Gastroesophageal sphincter (tissue), 4 donors: ENCODE measurements at regions not wholly inside any gene's neighbourhood (a gene's known extent, or its start where the extent isn't known, plus 50 kb on each side); places are given as distances from the start of the nearest gene placed in this dataset.

Experiments
- ATAC-seq: fragments of 150-250 bp; one replicate; pipeline ENCODE4 v1.9.1; 2016; ENCODE audit warnings: mild to moderate bottlenecking, moderate library complexity
- H3K27ac ChIP-seq, 4 donors: fragments of 200-600 bp; sonication (generic) in 3 of 4; 1 replicate in 3 of 4; 2 replicates in 1 of 4; pipeline ENCODE4 v1.5.1; 2016 to 2019
- H3K27me3 ChIP-seq: fragments of 200-600 bp; sonication (generic); one replicate; pipeline ENCODE4 v1.5.1; 2019
- H3K36me3 ChIP-seq, 2 donors: fragments of 200-600 bp; sonication (generic); one replicate each; pipeline ENCODE4 v1.5.1; 2019; ENCODE audit warnings: control low read depth in 1 of 2
- H3K4me1 ChIP-seq, 3 donors: fragments of 200-600 bp; sonication (generic); 1 replicate in 2 of 3; 2 replicates in 1 of 3; pipeline ENCODE4 v1.5.1; 2016 to 2019; ENCODE audit warnings: control low read depth in 2 of 3
- H3K4me3 ChIP-seq, 2 donors: fragments of 200-600 bp; sonication (generic); one replicate each; pipeline ENCODE4 v1.5.1; 2019; ENCODE audit warnings: mild to moderate bottlenecking in 1 of 2, moderate library complexity in 1 of 2
- H3K9me3 ChIP-seq, 3 donors: fragments of 200-600 bp; sonication (generic); one replicate each; pipeline ENCODE4 v1.5.1; 2017 to 2019; ENCODE audit warnings: control low read depth in 2 of 3
- EP300 ChIP-seq: sonication (generic); formaldehyde crosslinking; IDR thresholded peaks from one replicate; pipeline ENCODE4 v1.6.1; 2017; ENCODE audit warnings: antibody characterized with exemption, mild to moderate bottlenecking
- POLR2A ChIP-seq, 2 donors: fragments of 450-650 bp; IDR thresholded peaks; one replicate each; pipeline ENCODE4 v1.6.1; 2017; ENCODE audit warnings: antibody characterized with exemption in 2 of 2, mild to moderate bottlenecking in 2 of 2, moderate library complexity in 1 of 2
- POLR2AphosphoS5 ChIP-seq: sonication (generic); formaldehyde crosslinking; IDR thresholded peaks from one replicate; pipeline ENCODE4 v1.6.1; 2017; ENCODE audit warnings: antibody characterized with exemption
- WGBS, 2 donors: methylation state at CpG; one replicate each; pipeline ENCODE4 v1.1.5; 2018; ENCODE audit warnings: low coverage in 1 of 2; 5-methylcytosine and 5-hydroxymethylcytosine counted together
- TF ChIP-seq, protein P1 (sequence below), 4 experiments: fragments of 200-600 bp in 2 of 4; fragments of 450-650 bp in 2 of 4; sonication (generic) in 1 of 4; IDR thresholded peaks; one replicate each; pipeline ENCODE4 v1.5.1; 2017 to 2019; ENCODE audit warnings: antibody characterized with exemption in 4 of 4, mild to moderate bottlenecking in 2 of 4, moderate library complexity in 2 of 4

DNA sequence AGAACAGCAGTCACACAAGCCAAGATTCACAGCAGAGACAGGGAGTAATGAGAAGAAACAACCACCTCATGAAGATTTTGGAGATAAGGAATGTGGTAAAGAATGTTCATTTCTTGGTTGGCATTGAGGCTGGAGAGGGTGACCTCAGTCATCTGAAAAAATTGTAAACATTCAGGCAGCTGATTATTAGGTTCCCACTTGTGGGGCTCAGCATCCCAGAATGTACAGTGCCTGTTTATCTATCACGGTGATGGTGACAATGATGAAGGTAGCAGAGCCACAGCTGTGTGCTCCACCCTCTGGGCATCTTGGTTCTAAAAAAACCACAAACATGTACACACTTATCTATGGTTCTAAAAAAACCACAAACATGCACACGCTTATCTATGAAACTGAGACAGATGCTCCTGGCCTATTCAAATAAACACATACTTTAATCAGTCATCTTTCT lies 143.9 kb upstream of the MOCS2 start:
- 67 to 83% methylated on average over 2 of the region's 2 CpGs for WGBS, 2 donors
- Histone ChIP-seq H3K9me3 (no peaks in the 10 kb centered on the region), H3K36me3 (no peaks in the 10 kb centered on the region), H3K27ac (no peak overlapping the region), H3K27me3 (no peaks in the 10 kb centered on the region), H3K4me3 (no peak overlapping the region), H3K4me1 (peaks cover 0 to 13% (median 5%) of the 10 kb centered on the region in 3 donors)
- TF ChIP-seq POLR2A (IDR thresholded peaks at IDR 0.05) (no peak), EP300 (no peak), POLR2AphosphoS5 (no peak)
- TF ChIP-seq, protein P1, sequence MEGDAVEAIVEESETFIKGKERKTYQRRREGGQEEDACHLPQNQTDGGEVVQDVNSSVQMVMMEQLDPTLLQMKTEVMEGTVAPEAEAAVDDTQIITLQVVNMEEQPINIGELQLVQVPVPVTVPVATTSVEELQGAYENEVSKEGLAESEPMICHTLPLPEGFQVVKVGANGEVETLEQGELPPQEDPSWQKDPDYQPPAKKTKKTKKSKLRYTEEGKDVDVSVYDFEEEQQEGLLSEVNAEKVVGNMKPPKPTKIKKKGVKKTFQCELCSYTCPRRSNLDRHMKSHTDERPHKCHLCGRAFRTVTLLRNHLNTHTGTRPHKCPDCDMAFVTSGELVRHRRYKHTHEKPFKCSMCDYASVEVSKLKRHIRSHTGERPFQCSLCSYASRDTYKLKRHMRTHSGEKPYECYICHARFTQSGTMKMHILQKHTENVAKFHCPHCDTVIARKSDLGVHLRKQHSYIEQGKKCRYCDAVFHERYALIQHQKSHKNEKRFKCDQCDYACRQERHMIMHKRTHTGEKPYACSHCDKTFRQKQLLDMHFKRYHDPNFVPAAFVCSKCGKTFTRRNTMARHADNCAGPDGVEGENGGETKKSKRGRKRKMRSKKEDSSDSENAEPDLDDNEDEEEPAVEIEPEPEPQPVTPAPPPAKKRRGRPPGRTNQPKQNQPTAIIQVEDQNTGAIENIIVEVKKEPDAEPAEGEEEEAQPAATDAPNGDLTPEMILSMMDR (IDR thresholded peaks at IDR 0.05): no peak
- ATAC-seq: no peak

DNA sequence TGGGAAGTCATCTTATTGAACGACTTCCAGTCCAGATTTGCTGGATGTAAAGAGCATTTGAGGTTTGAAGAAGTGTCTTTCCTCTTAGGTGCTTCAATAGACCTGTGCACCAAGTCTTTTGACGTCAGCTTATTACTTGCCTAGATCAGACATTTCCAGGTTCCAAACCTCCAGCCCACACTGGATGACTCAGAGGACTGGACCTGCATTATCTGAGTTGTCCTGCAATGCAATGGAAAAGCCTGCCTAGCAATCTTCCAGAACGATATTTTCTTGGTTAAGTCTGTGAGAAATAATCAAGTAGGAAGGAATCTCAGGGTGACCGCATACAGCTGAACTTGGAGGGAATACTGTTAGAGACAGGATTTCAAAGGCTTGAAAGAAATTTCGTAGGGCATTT lies 147.2 kb upstream of the MOCS2 start:
- Histone ChIP-seq H3K27me3 (no peaks in the 10 kb centered on the region), H3K4me1 (no peaks in the 10 kb centered on the region), H3K27ac (no peak overlapping the region), H3K36me3 (no peaks in the 10 kb centered on the region), H3K9me3 (no peaks in the 10 kb centered on the region), H3K4me3 (no peak overlapping the region)
- WGBS, 2 donors: 43 to 69% methylated on average over 5 of the region's 5 CpGs
- TF ChIP-seq, protein P1 (IDR thresholded peaks at IDR 0.05): no peak
- no peak for TF ChIP-seq POLR2AphosphoS5
- TF ChIP-seq POLR2A (IDR thresholded peaks at IDR 0.05): no peak
- TF ChIP-seq EP300: no peak
- no peak for ATAC-seq

DNA sequence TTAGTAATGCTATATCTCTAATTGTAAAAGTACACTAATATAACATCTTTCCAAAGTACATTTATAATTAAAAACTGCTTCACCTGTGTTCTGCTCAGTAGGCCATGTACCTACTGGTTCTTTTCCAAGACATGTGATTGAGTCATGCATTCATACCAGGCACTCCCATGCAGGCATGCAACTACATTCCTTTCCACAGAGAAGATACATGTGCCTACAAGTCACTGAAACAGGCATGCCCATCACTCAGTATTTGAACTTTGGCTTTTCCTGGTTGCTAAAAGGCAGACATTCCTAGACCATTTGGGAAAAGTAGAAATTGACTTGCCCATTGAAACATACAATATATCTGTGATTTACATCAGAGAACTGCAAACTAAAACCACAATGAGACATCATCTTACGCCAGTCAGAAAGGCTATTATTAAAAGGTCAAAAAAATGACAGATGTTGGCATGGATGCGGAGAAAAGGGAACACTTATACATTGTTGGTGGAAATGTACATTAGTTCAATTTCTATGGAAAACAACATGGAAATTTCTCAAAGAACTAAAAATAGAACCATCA lies 148.3 kb upstream of the MOCS2 start:
- H3K27me3 ChIP-seq: no peaks in the 10 kb centered on the region
- no peaks in the 10 kb centered on the region for H3K36me3 ChIP-seq
- no peak overlapping the region for H3K4me3 ChIP-seq
- WGBS, 2 donors: 73 to 84% methylated on average over 2 of the region's 2 CpGs
- no peak overlapping the region for H3K27ac ChIP-seq
- H3K4me1 ChIP-seq: no peaks in the 10 kb centered on the region
- no peak for ATAC-seq
- TF ChIP-seq POLR2A (IDR thresholded peaks at IDR 0.05): no peak
- TF ChIP-seq EP300: no peak
- no peak for TF ChIP-seq POLR2AphosphoS5
- TF ChIP-seq, protein P1 (IDR thresholded peaks at IDR 0.05): no peak
- no peaks in the 10 kb centered on the region for H3K9me3 ChIP-seq

DNA sequence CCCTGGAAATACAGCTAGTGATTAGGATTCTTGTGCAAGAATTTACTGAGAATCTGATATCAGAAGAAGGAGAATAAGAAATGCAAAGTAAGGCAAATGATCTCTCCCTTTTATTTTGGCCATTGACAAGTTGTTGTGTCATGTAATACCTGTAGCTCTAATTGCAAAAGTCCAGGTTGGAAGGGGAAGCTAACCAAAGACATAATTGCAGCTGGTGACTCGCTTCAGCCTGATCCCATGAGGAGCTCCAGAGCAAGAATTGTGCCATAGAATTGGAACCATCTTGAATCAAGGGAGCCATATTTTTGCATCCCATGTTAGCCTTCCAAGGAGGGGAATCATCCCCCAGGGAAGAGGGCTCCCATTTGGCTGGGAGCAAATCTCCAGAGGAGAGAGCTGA lies 149.6 kb upstream of the MOCS2 start:
- Histone ChIP-seq H3K27ac (no peak overlapping the region), H3K9me3 (no peaks in the 10 kb centered on the region), H3K4me3 (no peak overlapping the region), H3K4me1 (no peaks in the 10 kb centered on the region), H3K36me3 (no peaks in the 10 kb centered on the region), H3K27me3 (no peaks in the 10 kb centered on the region)
- TF ChIP-seq POLR2A (IDR thresholded peaks at IDR 0.05) (no peak), EP300 (no peak), POLR2AphosphoS5 (no peak)
- TF ChIP-seq, protein P1 (IDR thresholded peaks at IDR 0.05): no peak
- no CpG with 5 or more reads among the region's 1 CpG for WGBS, 2 donors
- ATAC-seq: no peak

DNA sequence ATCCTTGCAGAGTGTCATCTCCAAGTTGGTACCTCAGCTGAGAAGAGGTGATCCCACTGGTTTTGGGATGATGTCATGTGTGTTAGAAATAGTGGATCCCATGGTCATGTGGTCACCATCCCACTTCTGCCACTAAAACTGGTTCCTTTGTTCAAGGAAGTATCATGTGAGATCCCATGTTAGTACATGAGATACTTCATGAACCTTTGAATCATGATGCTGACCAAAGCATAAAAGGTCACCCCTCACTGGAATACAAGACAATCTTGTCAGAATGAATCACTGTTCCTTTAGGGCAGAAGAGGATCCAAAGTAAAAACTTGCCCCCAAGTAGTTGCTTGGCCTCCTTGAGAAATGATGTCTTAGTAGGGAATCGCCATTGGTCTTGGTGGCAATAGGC lies 150.9 kb upstream of the MOCS2 start:
- TF ChIP-seq, protein P1 (IDR thresholded peaks at IDR 0.05): no peak
- TF ChIP-seq POLR2AphosphoS5 (no peak), POLR2A (IDR thresholded peaks at IDR 0.05) (no peak), EP300 (no peak)
- no peak overlapping the region for H3K27ac ChIP-seq
- no peak overlapping the region for H3K4me3 ChIP-seq
- 78 to 100% methylated on average over 1 of the region's 1 CpG for WGBS, 2 donors
- no peak for ATAC-seq
- no peaks in the 10 kb centered on the region for H3K9me3 ChIP-seq
- no peaks in the 10 kb centered on the region for H3K4me1 ChIP-seq
- H3K36me3 ChIP-seq: no peaks in the 10 kb centered on the region
- no peaks in the 10 kb centered on the region for H3K27me3 ChIP-seq
